ENCODE measurements at regions not wholly inside any gene's neighbourhood (a gene's known extent, or its start where the extent isn't known, plus 50 kb on each side); places are given as distances from the start of the nearest gene placed in this dataset.

GRCh38 chr6:95328231-95328630 is 249.1 kb upstream of the MANEA start (continued):
- TF ChIP-seq LRRFIP1 (CRISPR knock-in tag; conservative IDR thresholded peaks at IDR 0.05) (no peak), CREB1 (IDR thresholded peaks at IDR 0.05) (no peak), CREB1 (CRISPR knock-in tag; IDR thresholded peaks at IDR 0.05) (no peak), ZNF124 (CRISPR knock-in tag; IDR thresholded peaks at IDR 0.05) (no peak), ZNF841 (CRISPR knock-in tag; IDR thresholded peaks at IDR 0.05; ENCODE audit: borderline replicate concordance) (no peak), MTA3 (CRISPR knock-in tag; IDR thresholded peaks at IDR 0.05) (no peak), ZFYVE20 (CRISPR knock-in tag; IDR thresholded peaks at IDR 0.05; ENCODE audit: borderline replicate concordance, low read depth) (no peak), TFDP1 (CRISPR knock-in tag; IDR thresholded peaks at IDR 0.05; ENCODE audit: borderline replicate concordance) (no peak)

GRCh38 chr6:95352064-95352795 is 225.1 kb upstream of the MANEA start:
- intact Hi-C loops (cut with micrococcal nuclease; ENCODE audit: unreplicated experiment): no loop called here
- Histone ChIP-seq H3K9ac (ENCODE audit: insufficient read depth, low read depth, low read length) (no peak overlapping the region), H4K20me1 (ENCODE audit: insufficient read depth, low read length) (no peaks in the 10 kb centered on the region), H3K4me3 (replicated peaks in 1 of 3; ENCODE audit: insufficient read depth in 1 of 3, low read depth in 2 of 3, low read length in 3 of 3) (no peak overlapping the region), H3K4me1 (ENCODE audit: insufficient read depth, low read length) (no peaks in the 10 kb centered on the region), H3K27ac (ENCODE audit: extremely low read length, insufficient read depth, low read length) (no peak overlapping the region), H3K36me3 (replicated peaks in 1 of 2; ENCODE audit: control insufficient read depth in 1 of 2, insufficient read depth in 2 of 2, low read length in 2 of 2) (no peaks in the 10 kb centered on the region), H2AFZ (ENCODE audit: low read length) (no peak overlapping the region), H3K4me2 (ENCODE audit: low read depth, low read length) (no peak overlapping the region), H3K79me2 (ENCODE audit: insufficient read depth, low read length) (no peaks in the 10 kb centered on the region), H3K9me3 (ENCODE audit: low read length) (no peaks in the 10 kb centered on the region), H3K27me3 (ENCODE audit: control insufficient read depth in 1 of 2, insufficient read depth in 2 of 2, low read length in 2 of 2) (no peaks in the 10 kb centered on the region)
- ChIA-PET CTCF (ENCODE audit: low intra/inter-chr PET ratio, low total read pairs) (no interaction called here), POLR2A (no interaction called here)
- 3% methylated on average over 3 of the region's 3 CpGs for WGBS (ENCODE audit: low lambda C conversion rate)
- no peak for DNase-seq (ENCODE audit: low spot score)
- in situ Hi-C loops (cut with HindIII; ENCODE audit: extremely low pct_ligation_motif_present, low pct_unique_long_range_greater_than_20kb): no loop called here
- FAIRE-seq: no peak
- no peak for ATAC-seq
- no TSS peak for BruUV-seq (replicated peaks)
- TF ChIP-seq ZFP1 (CRISPR knock-in tag; IDR thresholded peaks at IDR 0.05) (no peak), ZNF510 (CRISPR knock-in tag; IDR thresholded peaks at IDR 0.05; ENCODE audit: low read depth) (no peak), ZNF446 (CRISPR knock-in tag; IDR thresholded peaks at IDR 0.05) (no peak), MEIS1 (CRISPR knock-in tag; IDR thresholded peaks at IDR 0.05; ENCODE audit: borderline replicate concordance) (no peak), THYN1 (CRISPR knock-in tag; IDR thresholded peaks at IDR 0.05; ENCODE audit: borderline replicate concordance, low read depth) (no peak), NCOR1 (IDR thresholded peaks at IDR 0.05; ENCODE audit: borderline replicate concordance, low read length) (no peak), ZNF33B (CRISPR knock-in tag; IDR thresholded peaks at IDR 0.05) (no peak), ZNF709 (CRISPR knock-in tag; IDR thresholded peaks at IDR 0.05) (no peak), IRF1 (CRISPR knock-in tag; IDR thresholded peaks at IDR 0.05; ENCODE audit: low read depth) (no peak)
